Thymus (tissue), 11 donors: ENCODE measurements at regions not wholly inside any gene's neighbourhood (a gene's known extent, or its start where the extent isn't known, plus 50 kb on each side); places are given as distances from the start of the nearest gene placed in this dataset.

ENCODE experiments used
- DNase-seq, 9 donors: peaks; one replicate each; pipeline ENCODE4 v3.0.0-alpha.2; 2013; ENCODE audit warnings: low spot score in 9 of 9, low read depth in 6 of 9, missing footprints in 1 of 9
- H3K27ac ChIP-seq, 2 donors: one replicate each; pipeline ENCODE4 v1.5.1; 2013; ENCODE audit warnings: control low read depth in 1 of 2, low read depth in 1 of 2, low read length in 1 of 2, mild to moderate bottlenecking in 1 of 2, moderate library complexity in 1 of 2
- H3K27me3 ChIP-seq, 2 donors: one replicate each; pipeline ENCODE4 v1.5.1; 2013; ENCODE audit warnings: low read length in 1 of 2; ENCODE audit not compliant: control insufficient read depth in 2 of 2, insufficient read depth in 1 of 2
- H3K36me3 ChIP-seq, 2 donors: one replicate each; pipeline ENCODE4 v1.5.1; 2013; ENCODE audit warnings: low read length in 1 of 2, mild to moderate bottlenecking in 1 of 2, moderate library complexity in 1 of 2; ENCODE audit not compliant: control insufficient read depth in 2 of 2, insufficient read depth in 2 of 2
- H3K4me1 ChIP-seq, 2 donors: one replicate each; pipeline ENCODE4 v1.5.1; 2013; ENCODE audit warnings: low read length in 2 of 2; ENCODE audit not compliant: control insufficient read depth in 2 of 2, insufficient read depth in 2 of 2
- H3K4me3 ChIP-seq, 2 donors: one replicate each; pipeline ENCODE4 v1.5.1; 2013; ENCODE audit warnings: low read length in 2 of 2, control low read depth in 1 of 2, mild to moderate bottlenecking in 1 of 2
- H3K9me3 ChIP-seq, 2 donors: one replicate each; pipeline ENCODE4 v1.5.1; 2013; ENCODE audit warnings: low read length in 1 of 2, mild to moderate bottlenecking in 1 of 2; ENCODE audit not compliant: control insufficient read depth in 2 of 2, insufficient read depth in 1 of 2
- WGBS: extraction: QIAGEN DNeasy Blood & Tissue Kit; methylation state at CpG from one replicate; pipeline ENCODE4 v1.1.7; 2013; 5-methylcytosine and 5-hydroxymethylcytosine counted together
- donor health status: healthy.

DNA sequence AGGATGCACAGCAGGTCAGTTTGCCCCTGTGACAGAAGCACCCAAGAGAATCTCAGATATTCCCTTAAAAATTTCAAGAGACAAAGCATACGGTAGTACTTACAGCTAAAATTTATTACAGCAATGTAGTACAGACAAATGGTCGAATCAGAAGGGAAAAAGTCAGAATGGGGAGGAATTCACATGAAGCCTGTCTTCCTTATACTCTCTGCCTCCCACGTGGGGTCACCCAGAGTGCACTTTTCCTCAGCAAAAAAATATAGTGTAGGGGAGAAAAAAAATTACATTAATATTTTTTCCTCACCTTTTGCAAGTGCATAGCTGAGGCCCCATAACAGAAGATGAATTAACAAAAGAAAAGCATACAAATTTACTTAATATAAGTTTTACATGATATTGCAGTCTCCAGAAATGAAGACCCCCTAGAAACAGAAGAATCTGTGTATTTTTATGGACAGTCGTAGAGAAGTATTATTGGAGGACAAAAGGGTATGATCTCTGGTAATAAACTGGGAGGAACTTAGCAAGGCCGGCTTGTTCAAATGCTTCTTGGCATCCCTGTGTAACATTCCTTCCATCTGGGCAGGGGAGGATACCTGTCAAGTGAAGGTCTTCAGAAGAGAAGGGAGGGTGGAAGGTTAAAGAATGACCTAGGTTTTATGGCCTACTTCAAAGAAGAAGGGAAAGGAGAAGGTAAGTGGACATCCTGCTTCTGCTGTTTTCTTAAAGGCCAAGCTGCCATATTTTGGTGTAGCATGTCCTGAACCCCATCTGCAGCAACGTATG, 270.6 kb upstream of the MAGI2 start:
- Histone ChIP-seq H3K36me3 (no peaks in the 10 kb centered on the region), H3K4me3 (no peak overlapping the region), H3K4me1 (no peaks in the 10 kb centered on the region), H3K27me3 (no peaks in the 10 kb centered on the region), H3K9me3 (no peaks in the 10 kb centered on the region), H3K27ac (no peak overlapping the region)
- no peak for DNase-seq
- 64% methylated on average over 6 of the region's 6 CpGs for WGBS

DNA sequence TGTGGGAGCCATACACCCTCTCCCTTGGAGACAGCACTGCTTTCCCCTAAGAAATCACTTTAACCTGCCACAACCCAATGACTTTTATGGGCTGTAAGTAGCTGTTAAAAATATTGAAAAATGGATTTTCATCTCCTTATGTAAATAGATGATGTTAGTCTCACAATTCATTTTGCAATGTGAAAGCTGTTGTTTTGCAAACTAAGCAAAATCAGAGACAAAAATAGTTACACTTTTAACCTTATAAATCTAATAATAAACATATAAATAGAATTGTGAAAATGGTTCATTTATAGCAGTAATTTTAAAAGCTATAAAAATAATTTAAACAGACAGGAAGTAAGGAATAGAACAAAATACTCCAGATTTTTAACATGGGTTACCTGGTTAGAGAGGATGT, 268.8 kb upstream of the MAGI2 start:
- DNase-seq, result no peak

DNA sequence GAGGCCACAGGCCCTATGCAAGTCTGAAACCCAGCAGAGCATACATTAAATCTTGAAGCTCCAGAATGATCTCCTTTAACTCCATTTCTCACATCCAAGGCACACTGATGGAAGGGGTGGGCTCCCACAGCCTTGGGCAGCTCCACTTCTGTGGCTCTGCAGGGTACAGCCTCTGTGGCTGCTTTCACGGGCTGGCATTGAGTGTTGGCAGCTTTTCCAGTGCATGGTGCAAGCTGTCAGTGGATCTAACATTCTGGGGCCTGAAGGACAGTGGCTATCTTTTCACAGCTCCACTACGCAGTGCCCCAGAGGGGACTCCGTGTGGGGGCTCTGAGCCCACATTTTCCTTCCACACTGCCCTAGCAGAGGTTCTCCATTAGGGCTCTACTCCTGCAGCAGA, 265.7 kb upstream of the MAGI2 start:
- WGBS, result 97% methylated on average over 3 of the region's 3 CpGs
- H3K27ac ChIP-seq, result no peak overlapping the region
- no peak for DNase-seq
- H3K36me3 ChIP-seq, result no peaks in the 10 kb centered on the region
- H3K4me3 ChIP-seq, result no peak overlapping the region
- H3K27me3 ChIP-seq, result no peaks in the 10 kb centered on the region
- no peaks in the 10 kb centered on the region for H3K4me1 ChIP-seq
- no peaks in the 10 kb centered on the region for H3K9me3 ChIP-seq

More for the DNA sequence above, 268.8 kb upstream of the MAGI2 start:
- no peaks in the 10 kb centered on the region for H3K36me3 ChIP-seq
- no peaks in the 10 kb centered on the region for H3K27me3 ChIP-seq
- no peak overlapping the region for H3K27ac ChIP-seq
- no peak overlapping the region for H3K4me3 ChIP-seq
- no peaks in the 10 kb centered on the region for H3K4me1 ChIP-seq
- no peaks in the 10 kb centered on the region for H3K9me3 ChIP-seq

DNA sequence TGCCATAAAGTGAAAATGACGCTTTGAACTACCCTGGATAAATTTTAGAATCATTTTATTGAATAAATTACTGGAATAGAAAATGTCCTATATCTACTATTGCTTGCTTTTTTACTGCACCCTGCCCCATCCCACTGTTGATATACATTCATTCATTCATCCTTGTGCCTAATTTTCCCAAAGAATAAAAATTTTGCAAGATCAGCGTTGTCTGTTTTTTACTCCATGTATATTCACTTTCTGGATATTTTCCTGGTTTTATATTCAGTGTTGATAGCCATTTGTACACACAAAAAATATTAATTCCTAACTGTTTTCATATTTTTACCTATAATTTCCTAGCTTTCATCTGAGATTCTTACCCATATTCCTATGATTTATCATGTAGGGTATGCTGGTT, 262.9 kb upstream of the MAGI2 start:
- H3K4me1 ChIP-seq, result no peaks in the 10 kb centered on the region
- no peak overlapping the region for H3K27ac ChIP-seq
- H3K36me3 ChIP-seq, result no peaks in the 10 kb centered on the region
- no peaks in the 10 kb centered on the region for H3K27me3 ChIP-seq
- 89% methylated on average over 2 of the region's 2 CpGs for WGBS
- no peak for DNase-seq
- no peak overlapping the region for H3K4me3 ChIP-seq
- H3K9me3 ChIP-seq, result no peaks in the 10 kb centered on the region

DNA sequence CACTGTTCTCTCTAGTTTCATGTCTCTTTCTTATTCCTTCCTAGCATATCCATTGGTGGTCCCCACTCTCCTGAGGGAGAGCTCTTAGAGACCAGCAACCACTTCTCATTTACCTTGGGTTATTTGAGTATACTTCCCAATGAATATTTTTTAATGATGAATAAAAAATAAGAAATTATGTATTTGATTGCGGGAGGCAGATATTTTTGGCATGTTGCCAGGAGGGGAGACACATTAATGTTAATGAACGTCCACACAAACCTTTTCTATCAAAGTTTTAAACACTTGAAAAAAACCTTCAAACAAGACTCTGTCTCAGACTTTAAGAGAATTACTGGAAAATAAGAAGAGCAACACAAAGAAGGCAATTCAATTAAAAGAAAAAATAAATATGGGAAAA, 260.6 kb upstream of the MAGI2 start:
- Histone ChIP-seq H3K27ac (no peak overlapping the region), H3K4me1 (no peaks in the 10 kb centered on the region), H3K9me3 (no peaks in the 10 kb centered on the region), H3K4me3 (no peak overlapping the region), H3K36me3 (no peaks in the 10 kb centered on the region), H3K27me3 (no peaks in the 10 kb centered on the region)
- DNase-seq, result no peak
- WGBS, result 90% methylated on average over 2 of the region's 2 CpGs

DNA sequence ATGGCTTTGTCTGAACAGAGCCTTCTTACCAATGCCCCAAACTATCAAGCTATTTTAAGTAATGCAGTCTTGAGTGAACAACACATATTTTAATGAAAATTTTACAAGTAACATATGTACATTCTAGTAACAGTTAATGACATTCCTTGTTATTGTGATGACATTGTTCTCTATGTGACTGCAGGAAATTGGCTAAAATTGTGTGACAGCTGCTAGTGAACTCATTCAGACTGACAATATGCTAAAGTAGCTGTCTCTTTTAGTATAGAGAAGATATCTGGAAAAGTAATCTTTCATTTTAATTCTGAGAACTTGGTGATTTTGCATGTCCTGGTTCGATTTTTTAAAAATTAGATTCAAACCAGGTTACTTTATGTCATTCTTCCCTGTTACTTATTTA, 259.8 kb upstream of the MAGI2 start:
- no peaks in the 10 kb centered on the region for H3K27me3 ChIP-seq
- no peak for DNase-seq
- WGBS, result 76% methylated on average over 1 of the region's 1 CpG
- no peaks in the 10 kb centered on the region for H3K9me3 ChIP-seq
- no peak overlapping the region for H3K27ac ChIP-seq
- no peak overlapping the region for H3K4me3 ChIP-seq
- no peaks in the 10 kb centered on the region for H3K36me3 ChIP-seq
- H3K4me1 ChIP-seq, result no peaks in the 10 kb centered on the region

DNA sequence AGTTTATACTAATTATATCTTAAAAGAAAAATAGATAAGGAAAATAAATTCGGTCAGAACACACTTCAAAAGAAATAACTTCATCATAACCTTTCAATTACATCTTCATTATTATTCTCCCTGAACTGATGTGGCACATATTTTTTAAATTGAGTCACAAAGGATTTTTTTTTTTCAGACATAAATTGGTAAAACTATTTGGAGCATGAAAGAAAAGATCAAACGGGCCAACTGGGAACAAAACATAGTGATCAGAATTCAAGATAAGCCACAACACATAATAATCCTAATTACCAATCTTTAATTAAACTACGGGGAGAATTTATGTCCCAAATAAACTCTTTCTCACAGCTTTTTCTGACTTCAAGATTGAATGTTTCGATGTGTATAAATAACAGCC, 258.2 kb upstream of the MAGI2 start:
- DNase-seq, result no peak
- Histone ChIP-seq H3K27me3 (no peaks in the 10 kb centered on the region), H3K9me3 (no peaks in the 10 kb centered on the region), H3K4me1 (no peaks in the 10 kb centered on the region), H3K4me3 (no peak overlapping the region), H3K36me3 (no peaks in the 10 kb centered on the region), H3K27ac (no peak overlapping the region)
- 85% methylated on average over 4 of the region's 4 CpGs for WGBS

DNA sequence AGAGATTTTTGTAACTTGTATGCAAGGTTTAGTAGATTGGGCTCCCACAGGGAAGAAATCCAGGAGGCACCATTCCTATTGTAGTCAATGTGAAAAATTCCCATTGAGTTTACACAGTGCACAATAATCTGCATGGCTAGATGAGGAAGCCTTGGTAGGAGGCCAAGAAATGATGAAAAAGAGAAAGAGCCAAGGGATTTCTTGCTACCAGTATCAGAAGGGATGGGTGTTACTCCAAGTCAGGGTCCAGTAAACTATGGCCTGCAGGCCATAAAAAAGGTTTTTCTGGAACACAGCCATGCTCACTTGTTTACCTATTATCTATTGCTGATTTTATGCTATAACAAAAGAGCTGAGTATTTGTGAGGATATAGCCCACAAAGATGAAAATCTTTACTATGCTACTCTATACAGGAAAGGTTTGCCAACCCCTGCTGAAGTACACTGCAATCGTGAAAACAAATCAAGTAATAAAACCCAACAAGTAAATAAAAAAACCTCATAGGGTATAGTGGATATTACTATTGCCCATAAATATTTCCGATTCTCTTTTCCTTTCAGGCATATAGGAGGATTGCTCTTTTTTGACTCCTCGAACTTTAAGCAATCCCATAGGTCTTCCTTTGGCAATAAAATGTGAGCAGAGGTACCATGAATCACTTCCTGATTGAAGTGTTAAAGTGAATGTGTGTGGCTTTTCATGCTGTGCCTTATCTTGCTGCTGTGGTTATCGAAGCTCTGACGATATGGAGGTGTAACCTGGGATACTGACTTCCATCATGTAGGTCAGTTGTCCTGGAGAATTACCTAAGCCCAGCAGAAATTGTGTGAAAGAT, 256.3 kb upstream of the MAGI2 start:
- Histone ChIP-seq H3K27ac (no peak overlapping the region), H3K9me3 (no peaks in the 10 kb centered on the region), H3K4me3 (no peak overlapping the region), H3K27me3 (no peaks in the 10 kb centered on the region), H3K36me3 (no peaks in the 10 kb centered on the region), H3K4me1 (no peaks in the 10 kb centered on the region)
- no peak for DNase-seq
- WGBS, result 90% methylated on average over 5 of the region's 5 CpGs

DNA sequence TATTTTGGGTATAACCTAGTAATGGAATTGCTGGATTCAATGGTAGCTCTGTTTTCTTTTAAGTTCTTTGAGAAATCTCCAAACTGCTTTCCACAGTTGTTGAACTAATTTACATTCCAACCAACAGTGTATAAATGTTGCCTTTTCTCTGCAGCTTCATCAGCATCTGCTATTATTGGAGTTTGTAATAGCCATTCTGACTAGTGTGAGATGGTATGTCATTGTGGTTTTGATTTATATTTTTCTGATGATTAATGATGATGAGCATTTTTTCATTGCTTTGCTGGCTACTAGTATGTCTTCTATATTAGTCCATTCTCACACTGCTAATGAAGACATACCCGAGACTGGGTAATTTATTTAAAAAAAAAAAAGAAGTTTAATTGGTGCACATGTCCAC, 248.6 kb upstream of the MAGI2 start:
- Histone ChIP-seq H3K36me3 (no peaks in the 10 kb centered on the region), H3K27ac (no peak overlapping the region), H3K9me3 (no peaks in the 10 kb centered on the region), H3K4me3 (no peak overlapping the region), H3K27me3 (no peaks in the 10 kb centered on the region), H3K4me1 (no peaks in the 10 kb centered on the region)
- 91% methylated on average over 1 of the region's 1 CpG for WGBS
- no peak for DNase-seq
